ENCODE measurements at regions not wholly inside any gene's neighbourhood (a gene's known extent, or its start where the extent isn't known, plus 50 kb on each side); places are given as distances from the start of the nearest gene placed in this dataset.

DNA sequence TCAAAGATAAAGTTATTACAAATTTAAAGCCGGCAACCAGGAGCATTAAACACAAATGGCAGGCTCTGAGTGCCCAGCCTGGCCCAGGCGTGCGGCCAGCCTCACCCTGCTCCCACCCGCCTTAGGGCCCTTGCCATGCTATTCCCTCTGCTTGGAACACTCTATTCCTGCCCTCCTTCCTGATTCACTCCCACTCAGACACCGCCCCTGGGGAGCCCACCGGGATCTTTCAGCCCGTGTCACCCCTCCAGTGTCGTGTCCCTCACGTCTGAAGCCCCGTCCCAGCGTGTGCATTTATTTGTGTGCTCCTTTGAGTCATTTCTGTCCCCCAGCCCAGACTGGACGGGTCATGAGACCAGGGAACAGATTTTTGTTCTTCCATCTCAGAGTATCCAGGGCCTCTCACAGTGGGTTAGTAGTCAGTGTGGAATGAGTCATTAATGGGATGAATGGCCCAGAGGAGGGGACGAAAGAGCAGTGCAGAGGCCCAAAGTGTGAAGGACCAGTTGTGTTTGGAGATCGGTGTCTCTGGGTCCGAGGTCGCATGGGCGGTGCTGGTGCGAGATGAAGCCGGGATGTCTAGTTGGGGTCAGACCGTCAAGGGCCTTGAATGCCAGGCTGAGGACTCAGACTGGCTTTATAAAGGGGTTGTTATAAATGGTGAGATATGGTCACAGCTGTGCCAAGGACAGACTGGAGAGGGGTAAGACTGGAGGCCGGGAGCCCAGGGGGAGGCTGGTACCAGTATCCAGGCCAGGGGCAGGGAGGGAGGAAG is 58.9 kb upstream of the SLC6A6 start:
- no peaks in the 10 kb centered on the region for H3K9me3 Mint-ChIP-seq
- no peak overlapping the region for H3K27ac Mint-ChIP-seq (ENCODE audit: low read depth)

DNA sequence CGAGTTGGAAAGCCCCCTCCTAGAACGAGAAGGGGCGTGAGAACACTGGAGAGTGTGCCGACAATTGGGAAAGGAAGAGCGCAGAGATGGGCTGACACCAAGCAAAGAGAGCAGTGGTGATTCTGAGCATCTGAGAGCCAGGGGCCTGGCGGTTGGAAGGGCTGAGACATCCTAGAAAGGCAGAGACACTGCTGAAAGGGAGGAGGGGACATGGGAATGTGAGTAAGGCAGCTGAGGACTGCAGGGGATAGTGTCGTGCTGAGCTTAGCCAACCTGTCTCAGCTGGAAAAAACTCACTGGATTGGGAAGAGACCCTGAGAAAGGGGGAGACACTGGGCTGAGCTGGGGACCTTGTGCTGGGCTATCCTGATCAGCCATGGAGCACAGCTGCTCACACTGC is 58.1 kb upstream of the SLC6A6 start:
- H3K4me3 Mint-ChIP-seq = no peak overlapping the region
- no peaks in the 10 kb centered on the region for H3K36me3 Mint-ChIP-seq (ENCODE audit: insufficient read depth)
- ATAC-seq (replicated peaks; ENCODE audit: extremely low read depth, poor library complexity, severe bottlenecking) = no peak
- H3K27me3 Mint-ChIP-seq = peaks cover 34% of the 10 kb centered on the region
- no peak overlapping the region for H3K27ac Mint-ChIP-seq (ENCODE audit: low read depth)
- H3K9me3 Mint-ChIP-seq = no peaks in the 10 kb centered on the region
- H3K4me1 Mint-ChIP-seq = no peaks in the 10 kb centered on the region
- DNase-seq (ENCODE audit: low spot score in 2 of 2) = no peak

More for the DNA sequence above, 58.9 kb upstream of the SLC6A6 start:
- ATAC-seq (replicated peaks; ENCODE audit: extremely low read depth, poor library complexity, severe bottlenecking) = no peak
- DNase-seq (ENCODE audit: low spot score in 2 of 2) = no peak
- no peaks in the 10 kb centered on the region for H3K36me3 Mint-ChIP-seq (ENCODE audit: insufficient read depth)
- peaks cover 42% of the 10 kb centered on the region for H3K27me3 Mint-ChIP-seq
- no peak overlapping the region for H3K4me3 Mint-ChIP-seq
- no peaks in the 10 kb centered on the region for H3K4me1 Mint-ChIP-seq

DNA sequence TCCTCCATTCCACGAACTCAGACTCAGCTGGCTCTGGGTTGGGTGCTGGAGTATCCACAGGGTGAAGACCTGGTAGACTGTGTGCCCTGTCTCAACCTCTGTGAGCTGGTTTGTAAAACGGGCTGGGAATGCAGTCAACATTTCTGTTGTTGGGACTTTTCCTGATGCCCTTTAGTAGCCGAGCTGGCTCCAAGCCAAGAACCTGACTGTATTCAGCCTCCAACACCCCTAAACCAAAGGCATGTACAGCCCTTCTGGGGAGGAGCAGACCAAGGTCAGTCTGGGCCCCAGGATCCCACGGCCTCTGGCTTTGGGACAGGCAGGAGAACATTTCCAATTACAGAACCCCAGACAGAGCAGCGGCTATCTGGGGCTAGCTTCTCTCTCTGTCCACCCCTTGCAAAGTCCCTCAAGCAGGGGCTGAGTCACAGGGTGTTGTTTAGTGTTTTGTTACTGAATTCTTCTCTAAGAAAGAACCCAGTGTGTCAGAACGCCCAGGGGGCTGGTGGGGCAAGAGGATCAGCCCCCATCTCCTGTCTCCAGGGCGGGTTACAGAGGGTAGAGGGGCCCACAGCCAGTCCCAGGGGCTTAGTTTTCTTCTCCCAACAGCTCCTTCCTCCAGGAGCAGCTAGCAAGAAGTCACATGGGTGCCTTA is 56.8 kb upstream of the SLC6A6 start:
- Mint-ChIP-seq H3K4me1 (no peaks in the 10 kb centered on the region), H3K9me3 (no peaks in the 10 kb centered on the region), H3K27me3 (peaks cover 31% of the 10 kb centered on the region), H3K4me3 (no peak overlapping the region), H3K36me3 (ENCODE audit: insufficient read depth) (no peaks in the 10 kb centered on the region), H3K27ac (ENCODE audit: low read depth) (no peak overlapping the region)
- ATAC-seq (replicated peaks; ENCODE audit: extremely low read depth, poor library complexity, severe bottlenecking) (no peak), DNase-seq (ENCODE audit: low spot score in 2 of 2) (no peak)

DNA sequence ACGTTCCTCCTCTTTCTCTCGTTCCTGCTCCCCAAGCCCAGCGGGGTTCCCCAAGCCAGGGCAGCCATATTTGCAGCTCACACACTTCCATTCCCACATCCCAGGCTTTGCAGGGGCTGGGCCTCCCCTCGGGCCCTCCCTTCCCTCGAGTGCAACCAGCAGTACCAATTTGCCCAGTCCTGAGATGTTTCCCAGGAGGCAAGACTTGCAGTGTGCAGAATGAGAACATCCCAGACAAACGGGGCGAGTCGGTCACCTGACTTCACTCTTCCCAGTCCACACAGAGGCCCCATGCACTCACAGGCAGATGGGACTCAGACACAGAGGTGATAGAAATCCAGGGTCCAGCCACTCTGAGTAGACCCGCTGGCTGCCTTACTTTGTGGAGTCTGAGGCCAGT is 56.2 kb upstream of the SLC6A6 start:
- Mint-ChIP-seq H3K27me3 (peaks cover 31% of the 10 kb centered on the region), H3K36me3 (ENCODE audit: insufficient read depth) (no peaks in the 10 kb centered on the region), H3K9me3 (no peaks in the 10 kb centered on the region), H3K4me3 (no peak overlapping the region), H3K4me1 (no peaks in the 10 kb centered on the region), H3K27ac (ENCODE audit: low read depth) (no peak overlapping the region)
- no peak for DNase-seq (ENCODE audit: low spot score in 2 of 2)
- ATAC-seq (replicated peaks; ENCODE audit: extremely low read depth, poor library complexity, severe bottlenecking) = no peak

DNA sequence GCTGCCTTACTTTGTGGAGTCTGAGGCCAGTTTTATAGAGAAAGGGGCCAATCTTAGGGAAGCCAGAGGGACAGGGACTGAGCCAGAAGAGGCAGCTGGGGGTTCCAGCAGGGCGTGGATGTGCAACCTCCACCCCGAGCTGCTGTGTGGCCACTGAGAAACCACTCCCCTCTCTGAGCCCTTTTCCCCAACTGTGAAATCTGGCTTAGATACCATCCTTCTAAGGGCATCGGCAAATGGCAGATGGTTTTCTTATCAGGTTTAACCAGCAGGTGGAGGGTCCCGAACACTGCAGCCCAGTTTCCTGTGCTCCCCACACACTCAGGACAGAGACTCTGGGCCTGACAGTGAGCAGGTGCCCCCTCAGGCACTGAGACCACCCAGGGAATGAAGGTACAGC is 55.8 kb upstream of the SLC6A6 start:
- DNase-seq (ENCODE audit: low spot score in 2 of 2) = no peak
- Mint-ChIP-seq H3K9me3 (no peaks in the 10 kb centered on the region), H3K27ac (ENCODE audit: low read depth) (no peak overlapping the region), H3K4me1 (no peaks in the 10 kb centered on the region), H3K4me3 (no peak overlapping the region), H3K27me3 (peaks cover 31% of the 10 kb centered on the region), H3K36me3 (ENCODE audit: insufficient read depth) (no peaks in the 10 kb centered on the region)
- ATAC-seq (replicated peaks; ENCODE audit: extremely low read depth, poor library complexity, severe bottlenecking) = no peak

DNA sequence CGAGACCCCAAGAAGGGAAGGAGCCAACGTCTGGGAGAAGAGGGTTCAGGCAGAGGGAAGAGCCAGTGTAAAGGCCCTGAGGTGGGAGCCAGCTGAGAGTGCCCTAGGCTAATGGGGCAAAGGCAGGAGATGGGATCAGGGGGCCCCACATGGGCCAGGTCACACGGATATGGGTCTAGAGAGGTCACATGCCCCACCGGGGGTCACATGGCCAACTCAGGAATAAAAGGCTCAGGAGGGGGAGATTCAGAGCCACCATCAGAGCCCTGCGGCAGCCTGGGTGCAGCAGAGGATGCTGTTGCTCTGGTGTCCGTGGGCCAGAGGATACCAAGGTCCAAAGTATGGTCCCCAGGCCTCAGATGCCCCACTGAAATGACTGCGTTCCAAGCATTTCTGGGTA is 55.3 kb upstream of the SLC6A6 start:
- no peak for ATAC-seq (replicated peaks; ENCODE audit: extremely low read depth, poor library complexity, severe bottlenecking)
- Mint-ChIP-seq H3K4me3 (no peak overlapping the region), H3K9me3 (no peaks in the 10 kb centered on the region), H3K27me3 (peaks cover 31% of the 10 kb centered on the region), H3K36me3 (ENCODE audit: insufficient read depth) (no peaks in the 10 kb centered on the region), H3K27ac (ENCODE audit: low read depth) (no peak overlapping the region), H3K4me1 (no peaks in the 10 kb centered on the region)
- no peak for DNase-seq (ENCODE audit: low spot score in 2 of 2)

DNA sequence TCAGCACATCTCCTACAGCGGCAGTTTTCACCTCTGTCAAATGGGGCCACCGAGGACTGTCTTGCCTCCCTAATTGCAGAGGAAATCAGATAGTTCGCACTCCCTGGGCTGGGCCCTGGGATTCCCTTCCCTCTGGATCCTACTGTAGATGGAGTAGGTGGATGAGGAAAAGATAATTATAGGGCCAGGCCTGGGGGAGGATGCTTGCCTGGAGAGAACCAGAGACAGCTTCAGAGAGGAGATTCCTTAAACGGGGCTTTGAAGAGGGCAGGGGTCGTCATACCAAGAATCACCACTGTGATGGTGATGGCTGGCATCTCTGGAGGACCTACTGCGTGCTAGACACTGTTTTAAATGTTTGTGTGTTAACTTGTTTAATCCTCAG is 50.8 kb upstream of the SLC6A6 start:
- DNase-seq (ENCODE audit: low spot score in 2 of 2) = no peak
- no peaks in the 10 kb centered on the region for H3K9me3 Mint-ChIP-seq
- peaks cover 1% of the 10 kb centered on the region for H3K36me3 Mint-ChIP-seq (ENCODE audit: insufficient read depth)
- peaks cover 7% of the 10 kb centered on the region for H3K27me3 Mint-ChIP-seq
- H3K4me3 Mint-ChIP-seq = no peak overlapping the region
- no peak overlapping the region for H3K27ac Mint-ChIP-seq (ENCODE audit: low read depth)
- no peaks in the 10 kb centered on the region for H3K4me1 Mint-ChIP-seq
- ATAC-seq (replicated peaks; ENCODE audit: extremely low read depth, poor library complexity, severe bottlenecking) = no peak

DNA sequence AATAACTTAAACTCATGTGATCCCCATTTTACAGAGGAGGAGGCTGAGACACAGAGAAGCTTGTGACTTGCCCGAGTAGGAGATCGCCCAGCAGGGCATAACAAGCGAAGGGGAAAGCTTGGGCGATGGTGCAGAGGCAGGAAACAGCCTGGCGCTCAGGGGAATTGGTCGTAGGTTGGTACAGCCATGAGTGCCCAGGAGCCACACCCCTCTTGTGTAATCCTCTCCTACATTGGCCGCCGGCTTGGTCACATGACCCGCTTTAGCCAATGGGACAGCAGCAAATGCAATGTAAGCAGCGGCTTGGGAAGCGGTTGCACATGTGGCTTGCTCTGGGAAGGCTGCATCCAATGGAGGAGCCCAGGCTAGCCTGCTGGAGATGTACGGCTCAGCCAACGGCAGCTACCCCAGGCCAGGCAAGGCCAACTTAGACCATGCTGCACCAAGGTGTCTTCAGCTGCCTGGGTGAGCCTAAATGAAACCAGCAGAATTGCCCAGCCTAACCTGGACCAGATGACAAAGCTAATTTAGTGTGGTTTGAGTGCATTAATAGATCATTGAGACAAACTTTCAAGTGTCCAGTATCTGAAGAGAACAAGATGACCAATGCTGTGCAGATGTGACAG is 50.3 kb upstream of the SLC6A6 start:
- Mint-ChIP-seq H3K27me3 (peaks cover 2% of the 10 kb centered on the region), H3K4me1 (no peaks in the 10 kb centered on the region), H3K27ac (ENCODE audit: low read depth) (no peak overlapping the region), H3K9me3 (no peaks in the 10 kb centered on the region), H3K36me3 (ENCODE audit: insufficient read depth) (peaks cover 3% of the 10 kb centered on the region), H3K4me3 (no peak overlapping the region)
- DNase-seq (ENCODE audit: low spot score in 2 of 2) (no peak), ATAC-seq (replicated peaks; ENCODE audit: extremely low read depth, poor library complexity, severe bottlenecking) (no peak)
